OCI-LY1 (cell line): ENCODE measurements at regions not wholly inside any gene's neighbourhood (a gene's known extent, or its start where the extent isn't known, plus 50 kb on each side); places are given as distances from the start of the nearest gene placed in this dataset.
"Not testable (repeated sequence)": the region's sequence is repeated elsewhere in the genome, so short reads cannot be mapped to it uniquely, and the experiment has no call there.

Experiments used
- CTCF ChIP-seq: fragments of 200-600 bp; sonication (generic), shearing (Covaris generic); IDR thresholded peaks from 2 replicates; pipeline ENCODE4 v1.5.1; 2017; ENCODE audit warnings: mild to moderate bottlenecking, antibody characterized with exemption, low read length, moderate library complexity, mixed read lengths
- EZH2 ChIP-seq: fragments of 200-600 bp; sonication (generic), shearing (Covaris generic); IDR thresholded peaks from 2 replicates; pipeline ENCODE4 v1.8.0; 2017; ENCODE audit warnings: borderline replicate concordance, mixed run types, mild to moderate bottlenecking, antibody characterized with exemption, low read length, moderate library complexity, mixed read lengths

- TF ChIP-seq CTCF, EZH2: not testable (repeated sequence)
Observed at GRCh38 chr2:236836028-236836427, 249.7 kb upstream of the COPS8 start.
